Fibroblast of skin of left quadriceps (primary cell): ENCODE measurements at regions not wholly inside any gene's neighbourhood (a gene's known extent, or its start where the extent isn't known, plus 50 kb on each side); places are given as distances from the start of the nearest gene placed in this dataset.
A peak's percentile ranks its signal among the peaks of the same experiment; 100 is the strongest.

ENCODE experiments used
- DNase-seq, 2 experiments: peaks; one replicate each; pipeline ENCODE4 v3.0.0-alpha.2; 2013; ENCODE audit warnings: low read depth in 2 of 2

DNA sequence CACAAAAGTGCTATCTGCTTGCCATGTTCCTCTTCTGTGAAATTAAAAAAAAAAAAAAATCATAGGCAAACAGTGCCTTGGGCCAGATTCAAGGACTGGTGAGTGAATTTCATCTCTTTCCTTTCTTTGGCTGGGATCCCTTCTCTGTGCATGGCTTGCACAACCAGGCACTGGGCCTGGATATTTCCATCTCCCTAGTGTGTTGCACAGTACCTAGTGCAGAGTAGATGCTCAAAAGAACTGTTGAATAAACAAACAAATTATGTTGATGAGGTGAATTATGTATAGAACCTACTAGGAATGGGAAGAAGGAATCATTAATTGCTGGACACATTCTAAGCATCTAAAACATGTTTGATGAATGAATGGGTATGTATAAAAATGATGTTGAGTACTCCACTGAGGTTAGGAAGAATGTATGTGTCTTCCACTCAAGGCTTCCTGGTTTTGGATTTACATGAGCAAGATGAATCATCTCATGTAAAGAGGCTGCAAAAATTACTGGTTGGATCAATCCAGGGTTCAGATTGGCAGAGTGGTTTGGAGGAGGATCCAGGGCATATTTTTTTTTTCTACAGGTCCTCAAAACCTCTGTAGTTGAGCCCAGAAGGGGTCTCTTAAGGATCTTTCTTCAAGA lies 93.2 kb downstream of the EMP1 start:
- DNase-seq: peak; percentile 28 to 29

DNA sequence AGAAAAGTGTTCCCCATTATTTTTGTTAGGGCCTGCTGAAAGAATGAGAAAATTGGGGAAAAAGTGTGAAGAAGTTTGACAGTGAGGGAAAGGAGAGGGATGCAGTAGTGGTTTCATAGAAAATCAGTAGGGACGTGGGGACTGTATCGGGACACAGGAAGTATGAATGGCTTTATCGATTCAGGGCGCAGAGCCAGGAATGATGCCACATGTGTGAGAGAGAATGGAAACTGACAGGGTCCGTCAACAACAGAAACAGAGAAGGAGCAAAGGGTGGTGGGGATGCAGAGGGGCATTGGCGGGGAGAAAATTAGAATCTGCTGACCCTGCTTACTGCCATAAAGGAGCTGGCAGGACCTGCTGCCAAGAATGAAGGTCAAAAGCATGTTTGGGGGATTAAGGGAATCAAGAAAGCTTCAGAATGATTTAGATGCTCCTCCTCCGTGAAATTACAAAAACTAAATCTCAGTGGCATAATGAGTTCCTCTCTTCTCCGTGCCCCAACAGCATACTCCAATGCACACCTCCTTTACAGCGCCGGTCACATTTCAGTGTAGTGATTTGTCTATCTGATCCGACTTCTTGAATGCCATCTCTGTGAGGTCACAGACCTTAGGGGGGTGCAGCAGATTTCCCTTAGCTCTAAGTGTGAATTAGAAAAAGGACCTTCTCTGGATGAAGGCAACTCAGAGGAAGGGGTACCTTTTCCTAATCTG lies 92.6 kb downstream of the EMP1 start:
- DNase-seq: no peak

DNA sequence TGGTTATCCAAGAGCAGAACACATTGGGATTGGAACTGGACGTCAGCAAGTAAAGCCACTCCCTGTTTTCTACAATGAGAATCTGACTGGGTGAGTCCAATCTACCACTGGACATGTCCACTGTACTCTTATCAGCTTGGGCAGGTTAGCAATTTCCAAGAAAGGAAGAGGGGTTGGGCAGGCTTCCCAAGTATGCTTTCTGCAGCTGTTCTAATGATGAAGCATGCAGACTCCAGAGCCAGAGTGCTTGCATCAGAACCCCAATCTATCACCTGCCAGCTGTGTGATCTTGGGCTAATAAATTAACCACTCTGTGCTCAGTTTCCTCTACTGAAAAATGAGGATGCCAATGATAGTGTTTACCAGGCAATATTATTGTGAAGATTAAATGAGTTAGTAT lies 92.0 kb downstream of the EMP1 start:
- no peak for DNase-seq

DNA sequence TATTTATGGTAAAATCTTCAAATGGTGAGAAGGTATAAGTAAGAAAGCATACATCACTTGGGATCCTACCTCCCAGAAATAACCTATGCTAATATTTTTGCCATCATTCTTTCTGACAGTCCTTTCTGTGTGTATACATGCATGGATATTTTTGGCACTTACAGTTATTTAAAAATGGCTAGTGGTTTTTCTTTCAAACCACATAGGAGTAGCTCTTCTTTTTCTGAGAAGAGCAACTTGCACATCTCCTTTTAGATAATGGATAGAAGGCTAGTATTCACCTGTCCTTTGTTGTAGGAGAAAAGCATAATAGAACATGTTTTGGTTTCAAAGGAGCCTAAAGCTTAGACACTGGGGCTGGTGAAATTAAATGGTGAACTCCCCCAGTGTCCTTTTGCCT lies 87.3 kb downstream of the EMP1 start:
- DNase-seq: no peak

DNA sequence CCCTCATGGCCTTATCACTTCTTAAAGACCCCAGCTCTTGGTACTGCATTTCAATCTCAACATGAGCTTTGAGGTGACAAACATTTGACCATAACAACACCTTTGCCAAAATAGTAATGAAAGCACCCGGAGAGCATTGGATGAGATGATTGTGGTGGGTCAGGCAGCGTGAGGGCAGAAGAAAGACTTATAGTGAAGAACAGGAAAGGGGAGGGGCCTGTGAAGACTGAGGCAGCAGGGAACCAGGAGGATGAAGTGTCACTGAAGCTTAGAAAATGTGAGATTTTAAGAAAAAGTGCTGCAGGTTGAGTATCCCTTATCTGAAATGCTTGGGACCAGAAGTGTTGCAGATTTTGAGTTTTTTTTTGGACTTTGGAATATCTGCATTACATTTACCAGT lies 86.3 kb downstream of the EMP1 start:
- DNase-seq: no peak

DNA sequence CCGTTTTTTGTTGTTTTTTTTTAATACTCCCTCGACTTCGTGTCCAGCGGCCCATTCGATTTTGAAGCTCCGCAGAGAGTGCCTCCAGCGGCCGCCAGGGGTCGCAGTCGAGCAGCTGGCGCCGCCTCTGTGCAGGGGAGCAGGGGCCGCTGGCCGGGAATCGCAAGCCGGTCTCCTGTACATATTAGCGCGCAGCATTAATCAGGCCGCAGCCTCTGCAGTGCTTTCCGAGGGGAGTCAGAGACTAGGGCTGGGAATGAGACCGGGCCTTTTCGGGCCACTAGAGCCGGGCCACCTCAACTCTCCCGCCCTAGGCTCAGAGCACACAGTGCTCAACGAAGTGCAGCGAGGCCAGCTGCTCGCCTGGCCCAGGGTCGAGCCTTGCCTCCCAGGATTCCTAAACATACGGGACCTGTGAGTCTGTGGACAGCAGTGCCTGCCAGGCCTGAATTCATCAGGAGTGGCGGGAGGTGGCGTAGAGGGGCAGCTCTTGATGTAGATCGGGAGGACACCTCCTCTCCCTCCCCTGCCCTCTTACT lies 81.8 kb downstream of the EMP1 start:
- DNase-seq: peak; percentile 36 to 41

DNA sequence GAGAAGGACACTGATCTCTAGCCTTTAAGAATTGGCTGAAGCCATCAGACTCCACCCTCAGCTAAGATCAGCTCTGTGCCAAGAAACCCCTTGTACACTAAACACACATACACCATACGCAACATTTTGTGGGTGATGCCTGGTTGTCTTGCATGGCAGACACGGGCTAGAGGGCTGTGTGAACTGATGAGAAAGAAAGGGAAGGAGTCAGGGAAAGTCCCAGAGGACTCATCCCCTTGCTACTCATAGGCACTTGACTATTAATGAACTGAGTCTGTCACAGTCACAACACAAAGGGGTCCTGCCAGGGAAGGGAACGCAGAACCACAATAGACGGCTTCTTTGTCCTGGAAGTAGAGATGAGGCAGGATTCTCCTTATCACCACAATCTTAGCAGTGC lies 80.8 kb downstream of the EMP1 start:
- DNase-seq: no peak

DNA sequence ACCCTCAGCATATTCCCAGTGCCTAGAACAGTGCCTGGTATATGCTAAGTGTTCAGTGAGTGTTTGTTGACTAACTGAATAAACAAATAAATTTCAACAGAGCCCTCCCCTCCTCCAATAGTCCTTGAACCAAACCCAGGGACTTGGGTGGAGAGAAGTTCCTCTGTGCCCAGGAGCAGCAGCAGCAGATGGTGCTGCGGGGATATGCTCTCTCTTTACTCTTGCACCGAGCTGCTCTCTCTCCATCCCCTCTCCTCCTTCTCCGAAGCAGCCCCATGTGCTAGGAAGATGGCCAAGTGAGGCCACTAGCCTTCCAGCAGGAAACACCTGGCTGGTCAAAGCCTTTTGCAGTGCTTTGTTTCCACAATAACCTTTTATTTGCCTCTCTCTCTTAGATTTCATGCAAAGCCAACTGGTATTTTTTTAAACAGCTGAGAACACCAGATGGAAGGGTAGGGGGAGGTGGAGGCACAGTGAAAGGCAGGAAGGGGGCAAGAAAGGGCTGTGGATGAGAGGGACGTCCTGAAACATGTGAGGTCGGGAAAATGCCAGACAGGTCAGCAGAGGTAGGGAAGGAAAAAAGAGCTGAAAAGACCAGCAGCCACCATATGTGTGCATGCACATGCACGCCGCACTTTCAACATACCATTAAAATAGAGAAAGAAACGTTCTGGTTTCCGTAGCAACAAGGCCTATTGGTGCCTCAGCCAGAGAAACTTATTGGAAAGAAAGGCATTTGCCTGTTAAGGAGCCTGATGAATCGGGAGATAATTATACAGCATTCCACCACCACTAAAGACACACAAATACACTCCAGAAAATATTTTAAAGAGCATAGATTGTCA lies 78.9 kb downstream of the EMP1 start:
- DNase-seq: no peak

DNA sequence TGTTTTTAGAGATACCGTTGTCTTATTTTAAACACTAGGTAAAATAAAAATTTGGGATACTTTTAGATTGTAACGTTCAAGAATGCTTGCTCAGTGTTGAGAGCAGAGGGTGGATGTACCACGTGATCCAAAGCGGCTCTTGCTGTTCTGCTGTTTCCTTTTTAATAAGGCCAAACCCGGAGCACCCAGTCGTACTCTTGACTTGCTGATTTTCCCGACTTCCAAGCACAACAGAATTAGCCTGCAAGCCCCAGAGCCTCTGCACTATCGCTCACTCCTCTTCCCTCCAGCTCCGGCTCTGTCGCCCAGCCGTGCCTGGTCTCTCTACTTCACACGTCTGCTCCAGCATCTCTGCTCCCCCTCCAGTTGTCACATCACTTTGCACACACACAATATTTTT lies 77.3 kb downstream of the EMP1 start:
- no peak for DNase-seq

DNA sequence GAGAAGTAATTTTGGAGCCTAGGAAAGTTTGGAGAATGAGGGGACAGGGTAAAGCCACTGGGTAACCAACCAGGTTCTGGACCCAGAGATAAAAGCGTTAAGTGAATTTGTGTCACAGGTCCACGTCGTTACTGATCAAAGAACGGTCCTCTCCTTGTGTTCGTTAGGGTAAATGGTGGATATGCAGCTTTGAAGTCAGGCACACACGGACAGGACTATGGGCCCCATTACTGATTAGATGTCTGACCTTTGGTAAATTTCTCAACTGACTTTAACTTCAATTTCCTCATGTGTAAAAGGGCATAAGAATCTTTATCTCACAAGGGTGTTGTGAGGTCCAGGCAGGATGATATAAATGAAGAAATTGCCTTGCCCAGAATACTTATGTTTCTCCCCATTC lies 76.6 kb downstream of the EMP1 start:
- DNase-seq: no peak

DNA sequence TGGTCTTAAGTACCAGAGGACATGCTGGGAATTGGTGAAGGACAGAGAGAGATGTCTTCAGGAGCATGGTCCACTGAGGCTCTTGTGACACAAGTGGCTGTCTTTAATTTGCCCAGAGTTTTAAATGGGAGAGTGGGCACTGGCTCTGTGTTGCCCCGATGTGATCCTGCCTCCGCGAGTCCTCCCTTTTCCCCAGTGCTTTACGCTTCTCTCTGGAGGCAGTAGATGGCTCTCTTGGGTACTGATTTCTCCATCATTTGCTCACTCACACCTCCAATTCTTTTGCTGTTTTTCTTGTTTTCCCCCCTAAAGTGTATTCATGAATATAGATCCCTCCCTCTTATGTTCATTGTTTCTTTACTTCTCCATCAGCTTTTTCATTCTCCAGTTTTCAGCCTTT lies 74.3 kb downstream of the EMP1 start:
- no peak for DNase-seq
